Karpas-422 (cell line): ENCODE measurements at regions not wholly inside any gene's neighbourhood (a gene's known extent, or its start where the extent isn't known, plus 50 kb on each side); places are given as distances from the start of the nearest gene placed in this dataset.

Source experiments
- DNase-seq: peaks from one replicate; pipeline ENCODE4 v3.0.0-alpha.2; 2015
- H2AFZ ChIP-seq: fragments of 200-600 bp; sonication (generic); 2 replicates; pipeline ENCODE4 v1.6.1; 2014; ENCODE audit warnings: antibody characterized with exemption, low read length, mixed read lengths
- H3K27ac ChIP-seq: fragments of 200-600 bp; sonication (generic); 2 replicates; pipeline ENCODE4 v1.5.1; 2014; ENCODE audit warnings: mild to moderate bottlenecking, low read length, moderate library complexity
- H3K27me3 ChIP-seq: fragments of 200-600 bp; sonication (generic); 2 replicates; pipeline ENCODE4 v1.6.1; 2014; ENCODE audit warnings: low read length, mixed read lengths
- H3K36me3 ChIP-seq: fragments of 200-600 bp; sonication (generic); 2 replicates; pipeline ENCODE4 v1.6.1; 2014; ENCODE audit warnings: low read length, mixed read lengths; ENCODE audit not compliant: insufficient read depth
- H3K4me1 ChIP-seq: fragments of 200-600 bp; sonication (generic); 2 replicates; pipeline ENCODE4 v1.6.1; 2014; ENCODE audit warnings: mild to moderate bottlenecking, low read length, mixed read lengths
- H3K4me2 ChIP-seq: fragments of 200-600 bp; sonication (generic); 2 replicates; pipeline ENCODE4 v1.6.1; 2014; ENCODE audit warnings: low read length, low read depth, mild to moderate bottlenecking; ENCODE audit not compliant: poor library complexity, severe bottlenecking
- H3K4me3 ChIP-seq: fragments of 200-600 bp; sonication (generic); 2 replicates; pipeline ENCODE4 v1.5.1; 2014; ENCODE audit warnings: mild to moderate bottlenecking, antibody characterized with exemption, low read length, mixed read lengths
- H3K79me2 ChIP-seq: fragments of 200-600 bp; sonication (generic); 2 replicates; pipeline ENCODE4 v1.6.1; 2014; ENCODE audit warnings: mild to moderate bottlenecking, low read length, mixed read lengths
- H3K9ac ChIP-seq: fragments of 200-600 bp; sonication (generic); 2 replicates; pipeline ENCODE4 v1.6.0; 2014; ENCODE audit warnings: low read length
- H3K9me2 ChIP-seq: fragments of 200-600 bp; sonication (generic), shearing (Covaris generic); replicated peaks from 2 replicates; pipeline ENCODE4 v1.6.0; 2014; ENCODE audit warnings: mild to moderate bottlenecking, low read length, moderate library complexity; ENCODE audit not compliant: insufficient read depth
- H3K9me3 ChIP-seq: fragments of 300-700, 200-600 bp; sonication (generic); 2 replicates; pipeline ENCODE4 v1.6.1; 2014; ENCODE audit warnings: low read length, mixed read lengths
- H4K20me1 ChIP-seq: fragments of 200-600 bp; sonication (generic); 2 replicates; pipeline ENCODE4 v1.6.1; 2014; ENCODE audit warnings: mild to moderate bottlenecking, antibody characterized with exemption, low read length, low read depth; ENCODE audit not compliant: insufficient read depth

DNA sequence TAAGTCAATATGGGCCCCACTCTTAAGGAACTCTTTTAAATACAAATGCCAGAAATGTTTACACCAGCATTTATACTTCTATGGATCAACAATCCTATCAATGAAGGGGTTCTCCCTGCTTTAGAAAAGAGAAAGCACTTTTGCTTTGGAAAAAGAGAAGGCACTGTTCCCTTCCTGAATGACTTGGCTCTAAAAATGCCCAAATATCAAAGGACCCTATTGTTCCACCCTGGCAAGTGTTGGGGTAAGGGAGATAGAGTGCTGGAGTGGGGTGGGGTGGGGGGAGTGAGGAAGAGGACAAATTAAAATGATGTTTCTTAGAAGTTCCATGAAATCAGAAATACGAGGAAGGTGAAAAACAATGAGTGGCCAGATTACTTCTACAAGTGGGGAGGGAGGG, 131.6 kb upstream of the GRIN2B start:
- Histone ChIP-seq H3K9me2 (no peaks in the 10 kb centered on the region), H3K4me3 (no peak overlapping the region), H3K4me2 (no peak overlapping the region), H3K27ac (no peak overlapping the region), H3K27me3 (no peaks in the 10 kb centered on the region), H4K20me1 (no peaks in the 10 kb centered on the region), H3K79me2 (no peaks in the 10 kb centered on the region), H2AFZ (0 out of 2 replicates have a peak overlapping the region, but pooled peaks have one; percentile 26), H3K36me3 (no peaks in the 10 kb centered on the region), H3K9me3 (peaks cover 3% of the 10 kb centered on the region; the same call in 1 of the 2 replicates), H3K9ac (no peak overlapping the region), H3K4me1 (peaks cover 31% of the 10 kb centered on the region)
- no peak for DNase-seq

DNA sequence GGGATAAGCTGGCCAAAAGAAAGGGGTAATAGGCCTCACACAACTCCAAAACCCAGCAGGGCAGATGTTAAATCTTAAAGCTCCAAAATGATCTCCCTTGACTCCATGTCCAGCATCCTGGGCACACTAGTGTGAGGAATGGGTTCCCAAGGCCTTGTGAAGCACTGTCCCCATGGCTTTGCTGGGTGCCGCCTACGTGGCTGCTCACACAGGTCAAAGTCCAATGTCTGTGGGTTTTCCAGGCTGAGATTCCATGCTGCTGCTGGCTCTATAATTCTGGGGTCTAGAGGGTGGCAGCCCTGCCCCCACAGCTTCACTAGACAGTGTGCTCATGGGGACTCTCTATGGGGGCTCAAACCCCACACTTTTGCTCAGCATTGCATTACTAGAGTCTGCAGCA, 145.3 kb upstream of the GRIN2B start:
- Histone ChIP-seq H3K9ac (no peak overlapping the region), H3K9me2 (no peaks in the 10 kb centered on the region), H3K27ac (no peak overlapping the region), H3K36me3 (no peaks in the 10 kb centered on the region), H3K27me3 (no peaks in the 10 kb centered on the region), H4K20me1 (no peaks in the 10 kb centered on the region), H3K4me1 (peaks cover 10% of the 10 kb centered on the region), H3K79me2 (no peaks in the 10 kb centered on the region), H3K4me2 (no peak overlapping the region), H3K9me3 (0 out of 2 replicates have a peak, but pooled peaks cover 2% of the 10 kb centered on the region), H3K4me3 (no peak overlapping the region), H2AFZ (no peak overlapping the region)
- no peak for DNase-seq

DNA sequence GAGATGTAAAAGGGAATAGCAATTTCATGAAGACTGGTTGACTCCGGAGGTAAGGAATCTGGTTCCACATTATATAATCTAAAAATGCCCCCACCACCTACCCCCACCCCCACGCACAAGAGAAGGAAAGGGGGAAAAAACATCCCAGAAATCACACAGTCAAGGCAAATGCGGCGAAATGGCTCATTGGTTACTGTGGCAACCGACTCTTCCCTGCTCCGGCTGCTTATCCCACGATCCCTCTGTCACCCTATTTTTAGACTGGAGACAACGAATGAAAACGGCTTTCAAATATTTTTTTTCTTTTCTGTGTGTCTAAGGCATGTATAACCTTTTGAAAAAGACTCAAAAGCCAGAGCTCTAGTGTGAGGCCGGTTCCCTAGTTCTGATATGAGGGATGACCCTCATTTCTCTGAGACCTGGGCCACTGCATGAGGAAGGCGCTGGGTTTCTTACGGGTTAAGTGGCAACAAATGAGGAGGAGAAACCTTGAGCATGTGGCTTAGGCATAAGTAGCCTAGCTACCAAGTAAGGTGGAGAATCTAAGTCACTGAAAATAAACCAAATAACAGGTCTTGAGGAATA, 148.3 kb upstream of the GRIN2B start:
- Histone ChIP-seq H3K4me3 (no peak overlapping the region), H3K9me3 (no peaks in the 10 kb centered on the region), H3K4me2 (no peak overlapping the region), H3K9ac (no peak overlapping the region), H3K79me2 (no peaks in the 10 kb centered on the region), H3K36me3 (no peaks in the 10 kb centered on the region), H3K27ac (no peak overlapping the region), H3K27me3 (no peaks in the 10 kb centered on the region), H3K4me1 (peaks cover 10% of the 10 kb centered on the region), H4K20me1 (no peaks in the 10 kb centered on the region), H2AFZ (no peak overlapping the region), H3K9me2 (no peaks in the 10 kb centered on the region)
- DNase-seq, result no peak

DNA sequence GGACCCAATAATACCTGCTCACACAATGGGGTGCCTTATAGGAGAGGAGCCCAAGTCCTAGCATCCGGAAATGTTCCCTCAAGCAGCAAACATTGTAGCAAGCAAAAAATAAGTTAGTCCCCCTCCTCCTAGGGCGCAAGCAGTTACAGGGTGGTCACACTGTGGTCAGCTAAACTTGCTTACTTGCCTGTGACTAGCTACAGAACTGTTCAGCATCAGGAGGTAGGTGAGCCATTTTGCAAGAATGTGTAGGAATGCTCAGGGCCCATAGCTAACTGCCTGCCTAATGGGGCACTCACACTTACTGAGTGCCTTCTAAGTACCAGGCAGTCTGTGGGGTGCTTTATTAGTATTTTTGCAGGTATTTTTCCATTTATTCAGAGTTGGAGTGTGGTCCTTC, 154.6 kb upstream of the GRIN2B start:
- Histone ChIP-seq H3K79me2 (no peaks in the 10 kb centered on the region), H3K27me3 (no peaks in the 10 kb centered on the region), H3K9me2 (no peaks in the 10 kb centered on the region), H2AFZ (no peak overlapping the region), H3K36me3 (no peaks in the 10 kb centered on the region), H3K27ac (no peak overlapping the region), H3K9me3 (no peaks in the 10 kb centered on the region), H3K4me2 (no peak overlapping the region), H4K20me1 (no peaks in the 10 kb centered on the region), H3K9ac (no peak overlapping the region), H3K4me3 (no peak overlapping the region), H3K4me1 (peaks cover 5% of the 10 kb centered on the region; the same call in 1 of the 2 replicates)
- no peak for DNase-seq

DNA sequence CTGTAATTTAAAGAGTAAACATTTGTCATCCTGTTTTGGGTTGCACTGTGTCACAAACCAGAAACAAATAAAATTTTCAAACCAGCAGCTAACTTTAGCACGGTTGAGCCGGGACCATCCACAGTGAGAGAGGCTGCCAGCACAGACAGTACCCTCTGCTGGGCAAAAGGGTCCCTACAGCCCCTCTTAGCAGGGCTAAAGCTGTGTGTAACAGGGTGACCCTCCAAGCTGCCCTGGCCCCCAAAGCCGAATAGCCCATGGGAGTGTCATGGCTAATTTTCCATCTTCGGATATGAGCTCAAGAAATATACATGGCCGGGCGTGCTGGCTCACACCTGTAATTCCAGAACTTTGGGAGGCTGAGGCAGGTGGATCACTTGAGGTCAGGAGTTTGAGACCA, 157.1 kb upstream of the GRIN2B start:
- H3K4me1 ChIP-seq, result peaks cover 8% of the 10 kb centered on the region

DNA sequence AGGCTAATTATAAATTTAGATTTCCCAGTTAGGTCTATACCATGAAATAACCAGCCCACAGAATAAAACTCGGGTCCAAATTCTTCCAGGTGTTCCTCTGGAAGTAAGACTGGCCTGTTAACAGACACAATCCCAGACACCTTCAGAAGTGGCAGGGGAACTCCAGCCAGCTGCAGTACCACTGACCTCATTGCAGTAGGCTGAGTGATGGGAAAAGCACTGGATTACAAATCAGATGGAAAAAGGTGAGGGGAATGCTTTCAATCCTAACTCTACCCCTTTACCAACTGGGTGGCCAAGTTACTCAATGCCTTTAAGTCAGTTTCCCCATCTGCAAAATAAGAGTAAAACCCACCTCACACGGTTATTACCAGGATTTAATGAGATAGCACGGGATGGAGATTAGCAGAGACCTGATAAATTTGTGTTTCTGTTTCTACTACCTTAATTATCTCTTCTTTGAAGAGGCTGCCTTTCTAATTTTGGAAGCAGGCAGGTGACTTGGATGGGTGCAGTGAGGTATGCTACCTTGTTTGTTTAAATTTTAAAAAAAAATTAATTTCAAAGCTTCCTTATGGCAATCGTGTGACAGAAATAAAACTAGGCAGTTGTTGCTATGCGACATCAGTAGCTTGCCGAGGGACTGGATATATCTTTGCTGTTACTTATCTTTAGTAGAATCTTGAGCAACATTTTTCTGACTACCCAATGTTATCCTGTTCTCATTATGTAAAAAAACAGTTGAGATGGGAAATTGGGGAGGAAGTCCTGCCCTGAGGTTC, 167.3 kb upstream of the GRIN2B start:
- Histone ChIP-seq H3K4me3 (0 out of 2 replicates have a peak overlapping the region, but pooled peaks have one; percentile 13), H3K4me1 (peaks cover 83% of the 10 kb centered on the region)

More for the DNA sequence above, 157.1 kb upstream of the GRIN2B start:
- no peaks in the 10 kb centered on the region for H4K20me1 ChIP-seq
- no peaks in the 10 kb centered on the region for H3K27me3 ChIP-seq
- no peaks in the 10 kb centered on the region for H3K79me2 ChIP-seq
- no peak overlapping the region for H3K4me2 ChIP-seq
- H3K9ac ChIP-seq, result no peak overlapping the region
- H3K36me3 ChIP-seq, result no peaks in the 10 kb centered on the region
- DNase-seq, result peak; percentile 65
- H3K9me2 ChIP-seq, result no peaks in the 10 kb centered on the region
- H3K27ac ChIP-seq, result no peak overlapping the region
- no peak overlapping the region for H3K4me3 ChIP-seq
- no peak overlapping the region; the same call in 1 of the 2 replicates for H2AFZ ChIP-seq
- no peaks in the 10 kb centered on the region for H3K9me3 ChIP-seq

DNA sequence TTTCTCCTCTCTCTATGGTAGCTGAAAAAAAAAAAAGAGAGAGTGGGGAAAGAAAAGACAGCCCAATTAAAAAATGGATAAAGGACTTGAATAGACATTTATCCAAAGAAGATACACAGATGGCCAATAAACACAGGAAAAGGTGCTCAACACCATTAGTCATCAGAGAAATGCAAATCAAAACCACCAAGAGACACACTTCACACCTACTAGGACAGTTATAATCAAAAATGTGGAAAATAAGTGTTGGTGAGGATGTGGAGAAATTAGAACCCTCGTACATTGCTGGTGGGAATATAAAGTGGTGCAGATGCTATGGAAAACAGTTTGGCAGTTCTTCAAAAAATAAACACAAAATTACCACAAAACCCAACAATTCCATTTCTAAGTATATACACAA, 172.4 kb upstream of the GRIN2B start:
- no peaks in the 10 kb centered on the region for H3K36me3 ChIP-seq
- peak overlapping the region; percentile 45; the same call in 1 of the 2 replicates for H3K9ac ChIP-seq
- peak; percentile 75 for DNase-seq
- no peaks in the 10 kb centered on the region for H3K9me2 ChIP-seq
- no peaks in the 10 kb centered on the region for H4K20me1 ChIP-seq
- no peaks in the 10 kb centered on the region for H3K27me3 ChIP-seq
- no peak overlapping the region for H2AFZ ChIP-seq
- H3K4me3 ChIP-seq, result no peak overlapping the region
- H3K27ac ChIP-seq, result peak overlapping the region; percentile 99
- H3K4me2 ChIP-seq, result peak overlapping the region; percentile 35
- H3K4me1 ChIP-seq, result peaks cover 86% of the 10 kb centered on the region
- H3K9me3 ChIP-seq, result no peaks in the 10 kb centered on the region
- no peaks in the 10 kb centered on the region for H3K79me2 ChIP-seq

More for the DNA sequence above, 167.3 kb upstream of the GRIN2B start:
- Histone ChIP-seq H3K4me2 (peak overlapping the region; percentile 63), H3K9me3 (no peaks in the 10 kb centered on the region), H4K20me1 (no peaks in the 10 kb centered on the region), H3K27me3 (no peaks in the 10 kb centered on the region), H3K36me3 (no peaks in the 10 kb centered on the region), H3K27ac (peak overlapping the region; percentile 84), H3K9me2 (no peaks in the 10 kb centered on the region), H3K9ac (peak overlapping the region; percentile 36), H2AFZ (peak overlapping the region; percentile 77), H3K79me2 (no peaks in the 10 kb centered on the region)
- DNase-seq, result peak; percentile 76

DNA sequence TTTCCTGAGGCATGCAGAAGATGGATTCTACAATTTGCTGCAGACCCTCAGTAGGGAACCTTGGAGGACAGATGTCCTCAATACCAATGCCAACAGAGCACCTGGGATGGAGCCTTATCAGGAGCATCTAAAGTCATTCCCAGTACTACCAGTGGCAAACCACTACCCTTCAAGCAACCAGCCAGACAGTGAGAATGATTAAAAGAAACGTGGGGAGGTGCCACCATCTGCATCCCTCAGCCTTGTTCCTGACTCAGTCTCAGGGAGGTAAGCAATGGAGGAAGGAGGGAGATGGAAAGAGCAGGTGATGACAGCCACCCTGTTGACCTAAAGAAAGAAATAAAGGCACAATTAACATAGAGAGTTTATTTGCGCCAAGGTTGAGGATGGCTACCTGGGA, 175.2 kb upstream of the GRIN2B start:
- no peaks in the 10 kb centered on the region for H3K36me3 ChIP-seq
- peak; percentile 76 for DNase-seq
- H3K9ac ChIP-seq, result peak overlapping the region; percentile 77
- H3K4me3 ChIP-seq, result peak overlapping the region; percentile 57; the same call in 1 of the 2 replicates
- H4K20me1 ChIP-seq, result no peaks in the 10 kb centered on the region
- no peaks in the 10 kb centered on the region for H3K27me3 ChIP-seq
- H3K27ac ChIP-seq, result peak overlapping the region; percentile 99
- H3K9me3 ChIP-seq, result no peaks in the 10 kb centered on the region
- no peaks in the 10 kb centered on the region for H3K9me2 ChIP-seq
- H2AFZ ChIP-seq, result no peak overlapping the region
- peaks cover 83% of the 10 kb centered on the region for H3K4me1 ChIP-seq
- no peaks in the 10 kb centered on the region for H3K79me2 ChIP-seq
- H3K4me2 ChIP-seq, result peak overlapping the region; percentile 73
